D341Med (cell line): ENCODE measurements at regions not wholly inside any gene's neighbourhood (a gene's known extent, or its start where the extent isn't known, plus 50 kb on each side); places are given as distances from the start of the nearest gene placed in this dataset.

Source experiments
- DNase-seq: peaks from one replicate; pipeline ENCODE4 v3.0.0; 2012; ENCODE audit warnings: low spot score

DNA sequence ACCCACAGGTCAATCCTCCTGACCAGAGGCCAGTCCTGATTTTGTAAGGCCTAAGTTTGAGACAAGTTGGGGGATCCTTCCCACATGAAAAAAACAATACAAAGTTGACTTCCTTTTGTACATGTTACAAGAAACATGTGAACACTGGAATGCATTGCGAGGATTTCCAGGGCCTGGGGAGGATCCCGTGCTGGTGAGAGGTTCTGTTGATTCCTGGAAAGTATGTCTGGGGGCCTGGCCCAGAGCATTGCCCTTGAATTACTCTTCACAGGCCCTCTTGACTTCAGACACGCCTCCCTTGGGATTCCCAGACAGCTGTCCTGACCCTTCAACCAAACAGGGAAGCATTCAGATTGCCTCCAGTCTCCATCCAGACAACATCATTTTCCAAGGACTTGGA, 234.2 kb upstream of the IRX2 start:
- DNase-seq, result no peak

DNA sequence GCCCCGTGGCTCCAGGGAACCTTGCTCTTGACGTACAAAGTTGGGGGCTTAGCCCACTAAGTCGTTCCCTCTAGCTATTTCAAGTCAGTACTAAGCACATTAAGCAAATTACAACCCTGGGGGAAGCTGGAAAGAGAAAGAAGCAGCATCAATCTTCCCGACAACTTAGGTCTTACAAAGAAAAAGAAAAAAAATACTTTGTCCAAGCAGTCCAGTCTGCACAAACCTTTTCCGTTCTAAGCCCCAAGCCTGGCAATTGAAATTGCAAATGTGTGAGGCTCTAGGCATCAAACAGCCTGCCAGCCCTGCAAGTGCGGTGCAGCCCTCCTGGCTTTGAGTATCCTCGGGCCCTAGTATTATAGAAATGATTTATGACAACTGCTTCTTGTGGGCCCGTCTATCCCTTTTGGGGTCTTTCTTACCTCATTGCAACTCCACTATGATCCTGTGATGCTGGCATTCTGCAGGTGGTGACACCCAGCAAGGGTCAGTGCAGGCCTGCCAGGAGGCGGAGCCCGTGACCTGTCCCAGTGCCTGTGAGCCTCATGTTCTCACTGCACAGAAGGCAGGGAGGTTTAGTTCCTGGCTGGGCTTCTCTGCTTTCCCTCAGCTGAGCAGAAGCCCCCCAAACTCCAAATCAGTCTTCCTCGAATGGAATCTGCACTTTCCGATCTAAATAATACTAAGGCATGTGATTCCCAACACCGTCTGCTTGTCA, 232.3 kb upstream of the IRX2 start:
- no peak for DNase-seq

DNA sequence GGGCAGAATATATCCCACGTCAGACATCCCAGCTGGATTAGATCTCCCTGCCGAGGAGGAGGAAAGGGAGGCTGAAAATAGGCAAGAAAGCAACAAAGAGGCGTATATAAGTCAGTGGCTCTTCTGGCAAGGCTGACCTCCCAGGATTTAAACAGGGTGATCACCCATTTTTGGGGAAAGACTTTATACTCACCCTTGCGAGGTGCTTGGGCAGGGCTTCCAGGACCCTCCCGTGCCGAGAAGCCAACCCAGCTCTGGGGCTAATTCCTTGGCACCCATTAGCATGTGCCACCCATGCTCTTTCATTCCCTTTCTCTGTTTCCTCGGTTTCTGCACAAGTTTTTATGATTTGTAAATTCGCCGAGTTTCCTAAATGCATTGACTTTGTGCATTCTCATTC, 230.2 kb upstream of the IRX2 start:
- DNase-seq, result no peak

DNA sequence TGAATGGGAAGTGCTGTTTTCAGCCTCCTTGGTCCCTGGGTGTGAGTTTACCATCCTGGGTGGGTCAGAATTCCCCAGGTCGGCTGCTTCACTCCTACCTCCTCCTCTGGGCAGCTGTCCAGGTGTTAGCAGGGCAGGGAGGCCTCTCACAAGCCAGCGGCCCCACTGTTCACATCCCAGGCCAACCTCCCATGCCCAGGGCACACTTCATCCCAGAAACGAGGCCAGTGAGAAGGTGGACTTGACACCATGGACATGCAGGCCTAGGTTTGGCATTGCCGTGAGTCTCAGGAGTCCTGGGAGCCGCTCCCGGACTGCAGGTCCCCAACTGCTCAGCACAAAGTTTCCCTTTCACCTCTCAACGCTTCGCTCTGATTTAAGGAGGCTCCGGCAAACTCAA, 229.6 kb upstream of the IRX2 start:
- DNase-seq, result no peak

DNA sequence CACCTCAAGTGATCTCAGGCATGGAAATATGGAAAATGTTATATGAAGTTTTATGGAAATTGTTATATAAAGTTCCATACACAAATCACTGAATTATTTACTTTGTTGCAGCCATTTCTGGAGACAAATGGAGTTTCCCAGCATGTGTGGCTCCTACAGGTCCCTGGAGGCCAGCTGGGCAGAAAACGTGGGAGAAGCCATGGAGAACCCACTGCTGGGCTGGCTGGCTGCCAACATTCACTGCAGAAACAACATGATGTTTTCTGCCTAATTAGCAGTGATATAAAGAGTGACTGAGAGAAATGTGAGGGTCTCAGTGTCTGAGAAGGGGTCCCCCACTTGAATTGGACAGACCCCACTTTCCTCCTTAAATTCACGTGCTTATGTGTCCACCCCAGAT, 208.8 kb upstream of the IRX2 start:
- DNase-seq, result no peak

DNA sequence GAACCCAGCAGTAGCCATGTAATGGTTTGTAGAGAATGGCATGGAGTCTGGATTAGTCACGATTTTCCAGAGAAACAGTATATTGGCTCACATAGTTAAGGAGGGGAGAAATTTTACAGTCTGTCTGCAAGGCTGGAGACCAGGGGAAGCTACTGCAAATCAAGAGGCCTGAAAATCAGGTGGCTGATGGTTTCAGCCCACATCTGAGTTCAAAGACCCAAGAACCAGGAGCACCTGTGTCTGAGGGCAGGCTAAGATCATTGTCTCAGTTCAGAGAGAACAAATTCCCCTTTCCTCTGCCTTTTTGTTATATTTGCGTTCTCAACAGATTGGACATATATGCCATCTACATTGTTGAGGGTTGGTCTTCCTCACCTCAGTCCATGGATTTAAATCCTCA, 207.5 kb upstream of the IRX2 start:
- no peak for DNase-seq

DNA sequence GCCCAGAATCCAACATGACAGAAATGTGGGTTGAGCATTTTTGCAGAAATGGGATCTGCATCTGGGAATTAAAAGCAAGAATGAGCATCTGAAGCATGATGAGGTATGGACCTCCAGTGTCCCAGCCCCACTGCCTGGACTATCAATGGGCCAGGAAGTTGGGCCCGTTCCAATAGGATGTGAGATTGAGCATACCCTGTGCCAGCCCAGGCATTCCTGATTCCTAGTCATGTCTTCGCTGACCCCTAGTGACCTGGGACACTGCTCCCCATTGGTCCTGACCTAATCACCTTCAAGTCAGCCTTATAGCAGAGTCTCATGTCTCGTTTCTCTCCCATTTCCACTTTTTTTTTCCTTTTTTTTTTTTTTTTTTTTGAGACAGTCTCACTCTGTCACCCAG, 197.4 kb upstream of the IRX2 start:
- no peak for DNase-seq

DNA sequence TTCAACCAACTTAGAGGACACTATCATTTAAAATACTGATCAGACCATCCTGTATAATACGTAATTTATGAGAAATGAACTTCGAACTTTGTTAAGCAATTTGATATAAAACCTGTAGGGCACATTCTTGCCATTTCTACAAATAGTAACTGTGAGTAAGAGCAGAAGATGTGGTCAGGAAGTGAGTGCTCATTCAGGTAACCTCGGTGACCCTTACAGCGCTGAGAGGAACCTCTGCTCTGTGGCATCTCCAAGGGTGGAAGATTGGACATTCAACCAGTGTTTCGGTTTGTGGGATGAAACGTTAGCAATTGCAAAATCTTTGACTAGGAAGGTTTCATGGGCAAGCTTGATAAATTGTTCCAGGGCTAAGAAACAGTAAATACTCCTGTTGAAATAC, 194.8 kb upstream of the IRX2 start:
- DNase-seq, result no peak

DNA sequence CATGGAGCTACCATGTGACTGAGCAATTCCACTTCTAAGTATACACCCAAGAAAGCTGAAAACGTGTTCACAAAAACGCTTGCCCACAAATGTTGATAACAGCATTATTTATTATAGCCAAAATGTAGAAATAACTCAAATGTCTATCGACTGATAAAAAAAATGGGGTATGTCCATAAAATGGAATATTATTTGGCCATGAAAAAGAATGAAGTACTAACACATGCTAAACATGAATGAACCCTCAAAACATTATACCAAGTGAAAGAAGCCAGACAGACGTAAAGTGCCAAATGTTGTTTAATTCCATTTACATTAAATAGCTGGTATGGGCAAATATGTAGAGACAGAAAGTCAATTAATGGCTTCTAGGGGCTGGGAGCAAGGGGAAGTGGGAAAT, 184.9 kb upstream of the IRX2 start:
- DNase-seq, result no peak

DNA sequence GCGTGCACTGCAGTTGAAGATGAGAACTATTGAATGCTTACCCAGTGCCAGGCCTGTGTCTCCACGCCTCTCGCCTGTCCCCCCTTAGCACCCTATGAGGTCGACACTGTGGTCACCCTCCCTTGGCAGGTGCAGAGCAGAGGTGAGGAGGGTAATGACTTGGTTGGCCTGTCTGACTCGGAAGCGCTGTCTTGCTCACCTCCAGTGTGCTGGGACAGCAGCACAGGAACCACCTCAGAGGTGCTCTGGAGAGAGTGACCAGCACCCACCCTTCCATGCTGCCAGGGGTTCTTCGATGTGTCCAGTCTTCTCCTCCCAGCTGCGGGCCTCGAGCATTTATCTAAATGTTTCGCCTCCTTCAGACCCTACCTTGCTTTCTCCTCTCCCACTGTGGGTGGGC, 178.3 kb upstream of the IRX2 start:
- DNase-seq, result no peak

DNA sequence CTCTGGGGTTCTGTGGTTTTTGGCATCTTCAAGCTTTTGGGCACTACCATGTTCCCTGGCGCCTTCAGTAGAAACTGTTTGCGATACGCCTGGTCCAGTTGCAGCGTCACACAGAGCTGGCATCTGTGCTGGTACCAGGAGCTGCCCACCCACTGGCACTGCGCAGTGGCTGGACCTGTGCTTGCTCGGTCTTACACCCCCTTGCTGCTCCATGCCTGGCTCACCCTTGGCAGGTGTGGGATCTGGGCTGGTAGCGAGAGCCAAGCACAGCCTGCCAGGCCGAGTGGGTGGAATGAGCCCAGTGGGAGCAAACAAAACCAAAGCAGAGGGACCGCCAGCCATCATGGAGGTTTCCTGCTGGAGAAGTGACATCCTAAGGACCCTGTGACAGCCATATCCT, 170.2 kb upstream of the IRX2 start:
- no peak for DNase-seq

DNA sequence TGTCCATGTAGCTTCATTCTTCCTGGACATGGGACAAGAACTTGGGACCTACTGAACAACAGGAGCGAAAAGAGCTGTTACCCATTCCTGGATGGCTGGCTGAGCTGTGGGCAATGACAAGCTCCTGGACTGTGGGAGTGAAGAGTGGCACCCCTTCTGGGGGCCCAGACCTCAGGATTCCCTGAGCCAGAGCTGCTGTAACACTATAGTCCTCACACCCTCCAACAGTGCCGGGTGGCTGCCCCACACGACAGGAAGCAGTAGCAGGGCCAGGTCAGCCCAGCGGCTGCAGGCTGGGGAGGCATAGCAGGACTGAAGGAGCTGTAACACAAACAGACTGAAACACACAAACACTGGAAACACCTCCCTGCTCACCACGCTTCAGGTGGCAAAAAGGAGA, 169.7 kb upstream of the IRX2 start:
- no peak for DNase-seq

DNA sequence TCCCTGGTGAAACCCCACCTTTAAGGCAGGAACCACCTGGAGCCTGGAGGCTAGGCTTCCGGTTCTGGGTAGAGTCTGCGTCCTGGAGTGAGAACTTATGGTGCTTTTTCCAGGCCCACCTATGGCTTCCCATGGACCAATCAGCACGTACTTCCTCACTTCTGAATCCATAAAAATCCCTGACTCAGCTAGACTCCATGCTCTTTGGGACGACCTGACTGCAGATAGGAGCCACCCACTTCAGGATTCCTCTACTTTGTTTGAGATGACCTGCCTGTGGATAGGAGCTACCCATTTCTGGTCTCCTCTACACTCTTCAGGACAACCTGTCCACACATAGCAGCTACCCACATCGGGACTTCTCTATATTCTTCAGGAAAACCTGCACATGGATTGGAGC, 168.8 kb upstream of the IRX2 start:
- no peak for DNase-seq

DNA sequence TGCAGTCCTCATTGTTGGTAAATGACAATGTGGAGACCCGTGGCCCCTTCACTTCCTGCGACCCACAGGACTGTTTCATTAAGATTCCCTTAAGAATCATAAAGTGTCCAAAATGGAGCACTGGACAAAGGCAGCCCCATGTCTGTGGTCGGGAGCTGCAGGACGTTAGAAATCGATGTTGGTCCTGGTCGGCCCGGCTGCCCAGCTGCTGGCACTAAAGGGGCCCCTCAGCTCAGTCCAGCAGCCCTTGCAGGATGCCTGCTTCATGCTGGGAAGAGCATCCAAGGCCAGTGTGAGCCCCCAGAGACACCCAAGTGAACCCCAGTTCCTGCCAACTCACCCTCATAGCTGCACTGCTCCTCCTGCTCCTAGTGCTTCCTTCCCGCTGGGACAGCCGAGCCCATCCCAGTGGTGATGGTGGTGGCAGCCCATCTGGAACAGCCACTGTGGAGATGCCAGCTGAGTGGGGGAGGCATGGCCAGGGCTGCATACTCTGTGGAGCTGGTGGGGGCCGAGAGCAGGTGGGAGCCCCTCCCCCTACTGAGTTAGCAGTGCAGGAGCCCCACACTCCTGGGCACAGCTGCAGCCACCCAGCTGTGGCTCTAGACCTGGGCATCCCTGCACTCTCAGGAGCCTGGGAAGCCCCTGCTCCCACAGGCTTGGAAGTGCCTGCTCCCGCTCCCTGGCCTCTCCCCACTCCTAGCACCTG, 168.0 kb upstream of the IRX2 start:
- DNase-seq, result no peak

DNA sequence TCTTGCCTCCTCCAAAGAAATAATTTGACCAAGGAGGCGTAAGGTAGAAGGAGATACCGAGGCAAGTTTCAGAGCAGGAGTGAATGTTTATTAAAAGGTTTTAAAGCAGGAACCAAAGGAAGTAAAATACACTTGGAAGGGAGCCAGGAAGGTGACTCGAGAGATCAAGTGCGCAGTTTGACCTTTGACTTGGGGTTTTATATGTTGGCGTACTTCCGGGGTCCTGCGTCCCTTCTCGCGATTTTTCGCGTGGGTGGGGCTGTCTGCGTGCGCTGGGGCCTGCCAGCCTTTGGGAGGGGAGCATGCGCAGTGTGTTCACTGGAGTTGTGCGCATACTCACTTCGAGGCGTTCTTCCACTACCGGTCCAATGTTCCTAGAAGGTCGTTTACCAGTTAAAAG, 166.0 kb upstream of the IRX2 start:
- DNase-seq, result no peak

DNA sequence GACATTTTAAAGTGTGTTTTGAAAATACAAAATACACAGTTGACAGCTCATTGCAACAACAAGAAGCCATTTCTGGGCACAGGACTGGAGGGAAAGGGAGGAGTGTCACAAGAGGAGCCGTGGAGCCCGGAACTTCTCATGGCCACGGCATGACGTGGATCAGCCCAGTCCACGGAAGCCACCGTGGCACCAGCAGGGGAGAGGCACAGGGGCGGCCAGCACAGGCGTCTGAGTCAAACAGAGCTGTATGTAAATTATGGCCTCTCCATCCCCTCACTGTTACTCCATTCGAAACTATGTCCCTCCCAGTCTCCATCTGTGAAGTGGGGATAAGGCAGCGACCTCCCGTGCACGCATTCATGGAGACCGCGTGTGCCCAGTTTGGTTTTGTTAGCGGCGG, 165.6 kb upstream of the IRX2 start:
- DNase-seq, result no peak

DNA sequence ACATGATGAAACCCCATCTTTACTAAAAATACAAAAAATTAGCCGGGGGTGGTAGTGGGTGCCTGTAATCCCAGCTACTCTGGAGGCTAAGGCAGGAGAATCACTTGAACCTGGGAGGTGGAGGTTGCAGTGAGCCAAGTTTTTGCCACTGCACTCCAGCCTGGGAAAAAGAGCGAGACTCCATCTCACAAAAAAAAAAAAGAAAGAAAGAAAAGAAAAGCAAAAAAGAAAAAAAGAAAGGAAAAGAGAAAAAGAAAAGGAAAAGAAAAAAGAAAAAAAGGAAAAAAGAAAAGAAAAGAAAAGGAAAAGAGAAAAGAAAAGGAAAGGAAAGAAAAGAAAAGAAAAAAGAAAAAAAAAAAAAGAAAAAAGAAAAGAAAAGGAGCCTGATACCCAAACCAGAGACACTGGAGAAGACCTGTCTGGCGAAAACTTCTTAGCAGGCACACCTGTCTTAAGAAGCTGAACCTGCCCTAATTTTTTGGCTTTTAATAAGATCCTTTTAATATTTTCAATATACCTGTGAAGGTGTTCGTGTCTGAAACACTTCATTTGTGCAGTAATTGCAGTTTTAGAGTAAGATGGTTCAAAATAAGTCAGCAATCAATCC, 164.7 kb upstream of the IRX2 start:
- DNase-seq, result no peak

DNA sequence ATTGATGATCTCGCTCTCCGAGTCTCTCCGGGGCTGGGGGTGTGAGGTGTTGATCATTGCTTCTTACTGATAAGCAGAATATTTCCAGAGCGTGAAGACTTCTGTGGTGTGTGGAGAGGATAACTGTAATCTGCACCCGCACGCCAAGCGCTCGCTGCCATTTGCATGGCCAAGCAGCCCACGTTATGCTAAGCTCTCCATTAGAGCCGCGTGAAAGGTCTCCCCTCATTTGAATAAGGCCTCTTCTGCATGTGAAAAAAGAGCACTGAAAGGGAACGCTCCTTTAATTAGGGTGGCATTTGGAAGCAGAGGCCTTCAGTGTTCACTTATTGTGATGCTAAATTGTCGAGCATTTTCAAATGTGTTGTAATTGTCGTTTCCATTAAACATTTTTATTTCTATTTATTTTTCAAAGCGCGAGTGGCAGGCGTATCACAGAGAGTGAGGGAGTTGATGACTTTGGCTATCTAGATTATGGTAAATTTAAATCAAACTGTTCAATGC, 163.6 kb upstream of the IRX2 start:
- DNase-seq, result no peak

DNA sequence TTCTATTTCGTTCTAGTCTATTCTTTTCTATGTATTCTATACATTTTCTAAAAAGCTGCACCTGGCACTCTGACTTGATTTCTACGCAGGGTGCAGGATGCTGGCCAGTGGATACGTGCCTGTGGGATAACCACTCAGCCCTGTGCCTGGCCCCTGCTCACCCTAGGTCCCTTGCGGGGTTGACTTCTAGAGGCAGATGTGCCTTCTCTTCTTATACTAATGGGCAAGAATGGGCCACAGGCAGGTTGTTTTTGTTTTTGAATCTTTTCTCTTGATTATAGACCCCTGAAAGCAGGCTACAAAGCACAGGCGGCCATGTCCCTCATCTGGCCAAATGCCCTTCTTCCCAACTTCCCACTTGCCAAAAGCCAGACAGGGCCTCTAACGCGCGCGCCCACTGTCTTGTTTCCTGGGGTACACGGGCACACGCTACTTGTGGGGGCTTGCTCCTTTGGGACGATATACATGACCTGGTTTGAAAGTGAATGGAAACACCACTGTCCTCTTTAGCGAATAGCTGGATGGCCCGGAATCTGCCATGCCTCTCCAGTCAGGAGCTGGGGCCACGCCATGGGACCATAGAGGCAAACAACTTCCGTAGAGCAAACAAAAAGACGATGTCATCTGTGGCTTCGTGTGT, 162.7 kb upstream of the IRX2 start:
- no peak for DNase-seq

DNA sequence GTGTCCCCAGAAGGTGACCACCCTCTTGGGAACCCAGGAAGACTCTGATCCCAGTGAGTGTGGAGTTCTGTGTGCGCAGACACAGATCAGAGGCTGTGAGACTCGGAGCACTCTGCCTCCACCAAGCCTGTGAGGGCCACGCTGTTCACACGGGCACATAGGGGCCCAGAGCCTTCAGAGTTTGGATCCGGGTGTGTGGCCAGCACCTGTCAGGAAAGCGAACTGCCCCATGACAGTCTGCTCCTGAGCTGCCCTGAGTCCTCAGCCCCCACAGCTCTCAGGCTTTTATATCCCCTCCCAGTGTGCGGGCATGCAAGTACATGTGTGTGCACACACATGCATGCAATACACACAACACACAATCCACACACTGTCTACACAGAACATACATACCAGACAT, 161.8 kb upstream of the IRX2 start:
- no peak for DNase-seq

DNA sequence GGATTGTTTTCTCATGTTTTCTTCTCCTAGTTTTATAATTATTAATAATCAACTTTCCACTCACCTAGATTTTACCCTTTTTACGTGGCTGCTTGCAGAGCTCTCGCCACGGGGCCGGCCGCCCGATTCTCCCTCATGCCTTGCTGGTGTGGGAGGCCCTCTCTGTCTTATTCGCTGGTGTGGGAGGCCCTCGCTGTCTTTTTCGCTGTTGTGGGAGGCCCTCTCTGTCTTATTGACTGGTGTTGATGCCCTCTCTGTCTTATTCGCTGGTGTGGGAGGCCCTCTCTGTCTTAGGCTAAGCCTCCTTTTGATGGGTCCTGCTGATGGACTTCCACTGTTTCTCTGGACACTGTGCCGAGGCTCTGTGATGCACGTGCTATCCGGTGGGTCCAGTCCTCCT, 161.3 kb upstream of the IRX2 start:
- no peak for DNase-seq

DNA sequence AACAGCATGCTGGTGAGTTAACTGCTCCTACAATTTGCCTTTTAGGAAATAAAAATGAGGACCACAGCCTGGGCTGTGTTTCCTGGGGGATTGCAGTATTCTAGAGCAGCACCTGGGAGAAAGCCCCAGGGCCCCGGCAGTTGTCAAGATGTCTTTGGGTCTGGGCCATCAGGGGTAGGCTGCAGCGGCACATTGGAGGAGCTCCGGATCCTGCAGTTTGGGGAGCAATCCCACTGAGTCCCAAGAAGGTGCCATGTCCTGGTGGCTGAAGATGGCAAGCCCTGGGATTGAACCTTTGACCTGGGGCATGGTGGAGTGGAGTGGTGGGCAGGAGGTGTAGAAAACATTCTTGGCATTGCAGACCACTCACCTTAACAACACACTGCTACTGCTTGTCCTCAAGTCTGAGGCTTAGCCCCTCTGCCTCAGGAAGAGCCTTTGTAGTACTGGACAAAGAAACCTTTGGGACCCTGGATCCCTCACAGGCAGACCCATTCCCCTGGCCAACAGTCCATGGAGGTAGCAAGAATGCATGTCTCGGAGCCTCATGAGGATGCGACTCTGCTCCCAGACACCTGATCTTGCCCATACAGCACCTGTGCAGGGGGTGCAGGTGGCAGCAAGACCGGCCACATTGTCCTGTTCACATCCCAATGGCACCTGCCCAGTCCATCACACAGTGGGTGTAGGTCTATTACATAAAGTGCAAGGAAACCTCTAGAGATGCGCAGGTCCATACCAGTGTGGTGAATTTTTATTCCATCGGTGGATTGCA, 159.1 kb upstream of the IRX2 start:
- no peak for DNase-seq
